GM21619 (cell line): ENCODE measurements at regions not wholly inside any gene's neighbourhood (a gene's known extent, or its start where the extent isn't known, plus 50 kb on each side); places are given as distances from the start of the nearest gene placed in this dataset.
"Not testable (repeated sequence)": the region's sequence is repeated elsewhere in the genome, so short reads cannot be mapped to it uniquely, and the experiment has no call there.

Experiments
- ATAC-seq: cut with Tn5 transposase; IDR thresholded peaks from one replicate; pipeline ENCODE4 v1.9.1; 2021; ENCODE audit not compliant: unreplicated experiment

DNA sequence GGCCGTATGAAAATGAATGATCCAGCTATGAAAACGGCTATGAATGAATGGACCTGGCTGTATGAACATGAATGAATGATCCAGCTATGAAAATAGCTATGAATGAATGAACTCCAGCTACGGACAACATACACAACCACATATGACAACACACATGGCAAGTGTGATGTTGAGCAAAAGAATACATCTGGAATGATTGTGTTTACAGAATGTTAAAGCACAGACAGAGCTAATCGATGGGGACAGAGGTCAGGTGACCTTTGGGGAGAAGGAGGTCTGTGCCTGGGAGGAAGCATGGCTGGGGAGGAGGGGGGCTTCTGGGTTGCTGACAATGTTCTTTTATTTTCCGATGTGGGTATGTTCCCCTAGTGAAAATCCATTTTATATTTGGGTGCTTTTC, 174.0 kb upstream of the WSCD1 start:
- no peak for ATAC-seq

DNA sequence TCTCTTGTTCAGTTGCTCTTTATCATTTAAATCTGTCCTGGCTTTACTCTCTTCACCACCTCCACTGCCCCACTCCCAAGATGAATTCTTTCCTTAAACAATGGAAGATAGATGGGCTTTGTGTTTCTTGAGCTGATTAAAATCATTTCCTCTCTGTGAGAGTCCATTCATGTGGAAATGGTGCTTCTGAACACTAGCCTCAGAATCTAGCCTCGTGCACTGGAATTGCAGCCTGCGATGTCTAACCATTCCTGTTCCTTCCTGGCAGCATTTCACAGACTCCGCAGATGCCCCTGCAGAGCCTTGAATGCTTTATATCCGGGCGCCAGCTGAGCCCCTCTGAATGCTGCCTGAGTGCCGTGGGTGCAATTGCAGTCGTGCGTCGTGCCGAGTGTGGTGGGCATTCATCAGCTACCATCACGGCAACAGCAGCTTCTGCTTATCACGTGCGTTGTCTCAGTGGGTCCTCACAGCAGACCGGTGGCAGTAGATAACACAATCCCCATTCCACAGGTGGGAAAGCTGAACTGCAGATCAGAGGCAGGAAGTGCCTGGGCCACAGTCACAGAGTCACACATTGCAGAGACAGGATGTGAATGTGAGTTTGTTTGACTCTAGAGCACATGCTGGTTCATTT, 172.8 kb upstream of the WSCD1 start:
- ATAC-seq = no peak

DNA sequence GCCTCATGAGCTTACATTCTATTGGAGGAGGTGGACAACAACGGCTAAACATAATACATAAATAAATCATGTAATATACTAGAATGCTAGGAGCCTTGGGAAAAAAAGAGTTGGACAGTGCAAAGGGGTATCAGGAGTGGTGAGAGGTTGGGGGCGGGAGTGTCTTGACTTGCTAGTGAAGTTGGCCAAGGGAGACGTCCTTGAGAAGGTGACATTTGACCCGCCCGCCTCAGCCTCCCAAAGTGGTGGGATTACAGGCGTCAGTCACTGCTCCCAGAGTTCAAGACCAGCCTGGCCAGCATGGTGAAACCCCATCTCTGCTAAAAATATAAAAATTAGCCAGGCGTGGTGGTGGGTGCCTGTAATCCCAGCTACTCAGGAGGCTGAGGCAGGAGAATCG, 172.2 kb upstream of the WSCD1 start:
- ATAC-seq = not testable (repeated sequence)

DNA sequence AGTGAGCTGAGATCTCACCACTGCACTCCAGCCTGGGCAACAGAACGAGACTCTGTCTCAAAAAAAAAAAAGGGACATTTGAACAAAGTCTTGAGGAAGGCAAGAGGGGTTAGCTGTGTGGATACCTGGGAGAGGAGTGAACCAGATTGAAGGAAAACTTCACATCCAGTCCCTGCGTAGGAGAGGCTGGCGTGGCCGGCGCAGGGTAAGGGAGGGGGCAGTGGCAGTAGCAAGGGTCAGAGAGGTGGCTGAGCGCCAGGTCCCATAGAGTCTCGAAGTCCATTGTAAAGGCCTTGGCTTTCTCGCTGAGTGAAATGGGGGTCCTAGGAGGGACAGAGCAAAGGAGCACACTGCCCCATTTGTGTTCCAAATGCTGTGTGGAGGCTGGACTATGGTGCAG, 171.8 kb upstream of the WSCD1 start:
- ATAC-seq = no peak

DNA sequence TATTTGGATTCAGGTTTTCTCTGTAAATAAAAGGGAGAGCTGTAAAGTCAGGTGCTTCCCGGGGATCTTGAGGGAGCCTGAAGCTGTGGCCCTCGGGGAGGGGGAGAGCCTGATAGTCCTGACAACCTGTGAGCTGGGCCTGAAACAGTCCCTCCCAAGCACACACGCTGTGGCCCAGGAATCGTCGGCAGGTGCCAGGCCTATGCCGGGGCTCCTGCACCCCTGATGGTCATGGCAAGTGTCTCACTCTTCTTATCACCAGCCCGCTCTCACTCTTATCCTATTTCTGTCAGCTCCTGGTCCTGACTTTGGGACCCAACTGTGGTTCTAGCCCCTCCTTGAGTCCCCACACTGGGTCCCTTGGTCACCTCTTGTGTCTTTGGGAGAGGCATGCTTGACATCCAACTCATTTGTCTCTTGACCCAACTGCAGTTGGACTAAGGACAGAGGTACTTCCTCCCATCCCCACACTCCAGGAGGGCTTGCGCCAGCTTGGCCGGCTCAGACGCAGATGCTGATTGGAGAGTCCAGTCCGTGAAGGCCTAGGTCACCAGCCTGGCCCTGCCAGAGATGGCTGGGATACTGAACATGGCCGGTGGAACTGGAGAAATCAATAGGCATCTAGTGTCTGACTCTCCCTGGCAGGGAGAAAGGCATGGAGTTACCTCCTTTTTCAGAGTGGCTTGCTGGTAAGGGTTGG, 170.5 kb upstream of the WSCD1 start:
- no peak for ATAC-seq

DNA sequence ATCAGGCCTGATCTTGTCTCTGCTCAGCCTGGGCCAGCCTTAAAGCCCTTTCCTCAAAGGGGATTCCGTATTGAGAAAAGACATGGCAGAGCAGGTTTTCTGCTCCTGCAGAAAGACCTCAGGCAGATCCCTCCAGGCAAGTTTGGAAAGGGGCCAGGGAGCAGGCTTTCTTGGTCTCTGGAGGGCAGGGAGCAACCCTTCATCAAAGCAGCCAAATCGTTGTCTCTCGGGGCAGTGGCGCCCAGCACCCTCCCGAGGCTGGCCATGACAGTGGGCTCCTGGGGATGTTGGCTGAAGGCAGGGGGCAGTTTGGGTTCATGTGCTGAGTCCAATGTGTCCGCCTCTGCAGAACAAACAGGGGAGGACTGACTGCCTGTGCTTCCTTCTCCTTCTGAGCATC, 168.4 kb upstream of the WSCD1 start:
- ATAC-seq = no peak

DNA sequence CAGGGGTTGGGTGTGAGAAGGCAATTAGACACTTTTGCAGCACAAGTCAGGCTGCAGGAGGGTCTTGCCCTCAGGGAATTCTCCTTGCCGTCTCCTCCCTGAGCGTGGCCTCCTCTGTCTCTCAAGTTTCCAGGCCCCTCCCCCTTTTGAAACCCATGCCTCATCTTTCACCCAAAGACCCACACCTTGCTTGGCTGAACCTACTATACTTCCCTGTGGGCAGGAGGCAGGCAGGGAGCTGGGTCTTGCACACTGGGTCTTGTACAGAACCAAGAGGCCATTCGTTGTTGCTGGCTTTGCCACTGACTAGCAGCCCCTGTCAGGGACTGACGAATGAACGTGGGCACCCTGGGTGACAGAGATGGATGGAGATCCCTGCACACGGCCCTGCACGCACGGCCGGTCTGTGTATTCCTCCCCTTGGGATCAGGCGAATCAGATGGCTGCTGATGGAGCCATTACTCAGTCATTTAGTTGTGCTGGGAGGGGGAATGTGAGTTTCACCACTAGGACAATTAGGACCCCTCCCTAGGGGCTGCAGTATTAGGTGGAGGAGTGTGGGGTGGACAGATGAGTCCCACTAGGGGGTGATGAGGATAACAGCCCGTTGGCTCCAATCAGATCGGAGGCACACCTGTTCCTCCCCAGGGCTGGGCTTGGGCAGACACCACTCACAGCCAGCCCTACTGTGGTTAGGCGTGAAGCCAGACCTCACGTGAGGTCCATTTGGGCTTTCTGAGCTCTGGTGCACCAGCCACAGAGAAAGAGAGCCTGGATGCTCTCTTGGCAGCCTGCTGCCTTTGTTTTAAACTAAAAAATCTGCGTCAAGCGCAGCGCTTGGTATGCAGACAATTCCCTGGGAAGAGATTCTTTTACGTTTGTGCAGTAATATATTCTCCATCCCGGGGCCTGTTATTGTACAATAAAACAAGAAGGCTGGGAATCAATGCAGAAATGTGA, 167.7 kb upstream of the WSCD1 start:
- ATAC-seq = no peak

DNA sequence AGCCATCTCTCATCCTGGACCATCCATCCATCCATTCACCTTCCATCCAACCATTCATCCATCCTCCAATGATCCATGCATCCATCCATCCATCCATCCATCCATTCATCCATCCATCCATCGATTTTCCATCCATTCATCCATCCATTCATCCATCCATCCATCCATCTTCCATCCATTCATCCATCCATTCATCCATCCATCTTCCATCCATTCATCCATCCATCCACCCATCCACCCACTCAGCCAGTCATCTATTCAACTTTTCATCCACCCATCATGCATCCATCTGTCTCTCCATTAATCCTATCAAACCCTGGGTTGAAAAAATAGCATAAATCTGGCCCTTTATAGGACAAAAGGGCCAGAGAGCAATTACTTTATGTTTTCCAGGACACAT, 158.3 kb upstream of the WSCD1 start:
- ATAC-seq = no peak

DNA sequence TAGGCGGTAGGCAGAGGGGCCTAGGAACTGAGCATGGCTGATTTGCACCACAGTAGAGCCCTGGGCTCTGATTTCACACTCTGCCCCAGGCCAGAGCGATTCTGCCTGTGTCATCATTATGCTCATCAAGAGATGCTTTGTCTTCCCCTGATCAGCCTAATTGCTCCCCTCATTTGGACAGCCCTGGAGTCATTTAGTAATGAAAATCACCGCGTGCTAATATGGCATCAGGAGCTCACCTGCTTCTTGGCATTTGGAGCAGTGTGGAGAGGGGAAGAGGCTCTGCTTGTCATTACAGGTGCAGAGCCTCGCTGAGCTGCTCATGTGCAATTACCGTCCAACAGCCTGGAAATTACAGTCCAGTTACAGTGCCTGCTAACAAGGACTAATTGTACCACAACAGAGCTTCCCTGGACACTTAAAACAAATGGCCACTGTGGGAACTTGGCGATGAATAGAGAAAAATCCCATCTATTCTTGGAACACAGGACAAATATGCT, 157.1 kb upstream of the WSCD1 start:
- no peak for ATAC-seq

DNA sequence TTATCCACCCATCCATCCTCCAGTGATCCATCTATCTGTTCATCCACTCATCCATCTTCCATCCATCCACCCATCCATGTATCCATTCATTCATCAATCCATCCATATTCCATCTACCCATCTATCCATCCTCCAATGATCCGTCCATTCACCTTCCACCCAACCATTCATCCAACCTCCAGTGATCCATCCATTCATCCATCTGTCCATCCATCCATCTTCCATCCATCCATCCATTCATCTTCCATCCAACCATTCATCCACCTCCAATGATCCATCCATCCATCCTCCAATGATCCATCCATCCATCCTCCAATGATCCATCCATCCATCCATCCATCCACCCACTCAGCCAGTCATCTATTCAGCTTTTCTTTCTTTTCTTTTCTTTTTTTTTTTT, 156.5 kb upstream of the WSCD1 start:
- no peak for ATAC-seq

DNA sequence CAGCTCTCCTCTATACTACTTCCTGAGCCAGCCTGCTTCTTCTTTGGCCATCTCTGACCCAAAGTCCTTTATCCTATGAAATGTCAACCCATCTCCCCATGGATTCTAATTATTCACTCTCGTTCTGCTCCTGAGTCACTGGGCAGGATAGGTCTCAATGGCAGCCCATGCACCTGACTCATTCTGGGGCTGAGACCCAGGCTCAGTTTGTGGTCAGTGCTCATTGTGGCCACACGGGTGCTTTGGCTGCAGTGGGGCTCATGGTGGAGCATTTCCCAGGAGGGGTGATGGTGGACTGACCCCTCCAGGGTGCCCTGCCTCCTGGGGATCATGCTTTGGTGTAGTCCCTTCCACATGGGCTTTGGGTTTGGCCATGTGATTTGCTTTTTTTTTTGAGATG, 154.8 kb upstream of the WSCD1 start:
- no peak for ATAC-seq

DNA sequence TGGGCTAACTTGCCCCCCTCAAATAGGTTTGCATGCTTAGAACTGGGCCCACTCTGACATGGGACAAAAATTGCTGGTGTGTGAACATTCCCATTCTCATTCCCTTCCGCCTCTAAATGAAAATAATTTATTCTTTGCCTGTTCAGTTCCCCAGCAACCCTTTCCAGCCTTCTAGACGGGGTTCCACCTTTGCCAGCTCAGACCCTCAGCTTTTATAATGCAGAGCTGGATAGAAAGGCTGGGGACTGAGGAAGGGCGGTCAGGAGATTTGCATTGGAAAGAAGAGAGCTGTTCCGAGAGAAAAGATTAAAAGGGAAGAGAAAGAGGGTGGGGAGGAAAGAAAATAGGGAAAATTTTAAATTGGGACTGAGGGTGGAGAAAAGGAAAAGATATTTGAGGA, 151.1 kb upstream of the WSCD1 start:
- ATAC-seq = no peak

DNA sequence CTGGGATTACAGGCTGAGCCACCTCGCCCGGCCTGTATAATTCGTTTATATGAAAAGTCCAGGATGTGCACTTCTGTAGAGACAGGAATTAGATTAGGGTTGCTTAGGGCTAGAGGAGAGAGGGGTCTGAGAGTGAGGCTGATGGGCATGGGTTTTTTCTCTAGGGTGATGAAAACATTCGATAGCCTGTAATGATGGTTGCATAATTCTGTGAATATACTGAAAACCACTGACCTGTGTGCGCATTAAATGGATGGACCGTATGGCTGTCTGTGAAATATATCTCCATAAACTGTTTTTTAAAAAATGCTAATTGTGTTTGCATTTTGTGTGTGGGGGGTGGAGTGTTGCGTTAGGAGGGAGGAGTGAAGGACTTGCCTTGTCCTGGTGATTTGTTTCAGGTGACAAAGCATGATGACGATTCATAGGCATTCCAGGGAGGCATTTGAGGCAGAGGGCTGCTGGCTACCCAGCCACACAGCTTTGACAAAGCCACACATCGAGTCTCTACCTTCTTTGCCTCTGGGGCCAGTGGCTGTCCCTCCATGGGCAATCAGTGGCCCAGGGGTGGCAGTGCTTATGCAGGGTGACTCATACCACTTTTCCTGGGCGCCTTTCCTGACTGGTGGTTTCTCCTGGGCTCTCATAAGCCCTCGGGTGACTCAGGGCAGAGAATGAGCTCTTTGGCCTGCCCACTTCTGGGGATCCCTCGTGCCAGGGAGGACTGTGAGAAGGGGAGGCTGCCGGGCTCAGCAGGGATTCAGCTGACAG, 148.5 kb upstream of the WSCD1 start:
- ATAC-seq = no peak

DNA sequence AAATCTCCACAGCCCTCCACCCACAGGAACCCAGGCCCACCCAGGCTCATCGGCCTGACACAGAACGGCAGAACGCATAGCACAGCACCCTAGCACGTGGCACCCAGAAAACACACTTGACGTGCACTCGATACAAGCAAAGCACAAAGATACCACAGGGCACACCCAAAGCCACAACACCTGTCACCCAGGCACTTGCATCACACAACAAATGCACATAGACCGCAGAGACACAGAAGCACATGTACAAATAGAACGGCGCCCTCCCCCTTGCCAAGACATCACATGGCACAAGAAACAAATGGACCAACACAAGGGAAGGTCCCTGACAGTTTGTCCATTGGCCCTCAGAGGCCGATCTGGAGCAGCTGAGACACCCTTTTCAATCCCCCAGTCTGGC, 147.7 kb upstream of the WSCD1 start:
- ATAC-seq = no peak

DNA sequence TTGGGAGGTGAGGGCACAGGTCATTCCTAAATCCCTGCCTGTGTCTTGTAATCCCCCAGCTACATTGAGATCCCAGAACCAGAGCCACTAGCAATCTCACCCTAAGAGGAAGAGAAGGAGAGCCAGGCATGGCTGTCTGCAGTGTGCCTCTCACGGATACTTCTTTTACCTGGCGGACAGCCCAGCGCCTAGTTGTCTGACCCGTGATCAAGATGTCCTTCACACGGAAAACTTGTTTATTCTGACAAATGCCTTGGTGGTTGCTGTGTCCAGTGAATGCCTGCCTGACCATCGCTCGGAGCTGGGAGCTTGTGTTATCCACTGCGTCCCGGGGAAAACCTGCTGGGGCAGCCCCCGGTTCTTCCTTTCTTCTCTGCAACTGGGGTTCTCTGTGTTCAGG, 140.5 kb upstream of the WSCD1 start:
- no peak for ATAC-seq

DNA sequence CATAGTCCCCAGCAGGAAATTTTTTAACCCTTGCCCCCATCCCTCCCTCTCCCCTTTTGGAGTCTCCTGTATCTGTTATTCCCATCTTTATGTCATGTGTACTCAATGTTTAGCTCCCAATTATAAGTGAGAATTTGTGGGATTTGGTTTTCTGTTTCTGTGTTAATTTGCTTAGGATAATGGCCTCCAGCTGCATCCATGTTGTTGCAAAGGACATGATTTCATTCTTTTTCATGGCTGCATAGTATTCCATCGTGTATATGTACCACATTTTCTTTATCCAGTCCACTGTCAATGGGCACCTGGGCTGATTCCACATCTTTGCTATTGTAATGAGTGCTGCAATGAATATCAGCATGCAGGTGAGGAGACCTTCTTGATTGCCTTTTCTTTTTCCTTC, 139.6 kb upstream of the WSCD1 start:
- not testable (repeated sequence) for ATAC-seq

DNA sequence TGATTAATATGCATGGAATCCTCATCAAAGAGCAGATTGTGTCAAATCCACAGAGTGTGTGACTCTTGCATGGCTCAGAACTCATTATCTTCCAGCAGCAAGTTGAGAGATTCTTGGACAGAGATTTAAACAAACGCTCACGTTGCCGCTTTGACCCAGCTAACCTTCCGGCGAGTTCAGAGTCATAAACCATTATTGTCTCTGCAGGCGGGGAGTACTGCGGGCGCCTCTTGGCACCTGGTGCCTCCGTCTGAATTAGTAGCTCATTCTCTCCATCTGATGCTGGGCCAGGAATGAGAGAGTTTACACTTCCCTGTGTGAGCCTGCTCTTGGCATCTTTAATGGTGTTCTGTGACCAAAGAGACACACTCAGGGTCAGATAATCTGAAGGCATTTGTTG, 138.6 kb upstream of the WSCD1 start:
- ATAC-seq = no peak

DNA sequence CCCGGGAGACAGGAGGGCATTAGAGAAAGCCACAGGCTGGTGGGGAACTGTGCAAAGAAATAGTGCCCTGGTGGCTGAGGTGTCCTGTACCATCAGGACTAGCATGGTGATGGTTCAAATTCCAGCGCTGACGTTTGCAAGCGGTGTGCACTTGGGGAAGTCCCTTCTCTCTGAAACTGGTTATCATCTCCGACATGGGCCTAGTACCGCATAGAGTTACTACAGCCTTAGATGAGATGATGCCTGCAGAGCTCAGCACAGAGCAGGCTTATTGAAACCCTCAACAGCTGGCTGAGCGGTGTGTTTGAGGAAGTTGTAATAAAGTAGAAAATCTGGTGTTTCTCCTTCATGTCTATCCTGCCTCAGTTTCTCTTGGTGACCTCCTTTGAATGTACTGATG, 136.7 kb upstream of the WSCD1 start:
- ATAC-seq = no peak

DNA sequence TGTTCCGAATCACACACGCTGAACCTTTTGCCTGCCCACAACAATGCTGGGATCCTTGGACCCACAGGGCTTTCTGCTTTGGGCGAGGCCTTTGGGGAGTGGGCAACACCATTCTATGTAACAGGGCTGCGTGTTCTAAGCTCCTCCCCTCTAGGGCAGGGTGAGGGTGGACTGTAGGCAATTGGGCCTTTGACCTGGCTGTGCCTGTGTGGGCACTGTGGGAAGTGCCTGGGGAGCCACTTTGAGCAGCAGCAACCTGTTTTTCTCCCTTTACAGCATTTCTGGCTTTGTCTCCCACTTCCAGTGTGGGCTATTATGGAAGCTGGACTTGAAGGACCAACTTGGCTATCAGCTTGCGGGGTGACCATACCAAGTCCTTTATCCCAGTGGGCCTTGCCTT, 128.9 kb upstream of the WSCD1 start:
- no peak for ATAC-seq

DNA sequence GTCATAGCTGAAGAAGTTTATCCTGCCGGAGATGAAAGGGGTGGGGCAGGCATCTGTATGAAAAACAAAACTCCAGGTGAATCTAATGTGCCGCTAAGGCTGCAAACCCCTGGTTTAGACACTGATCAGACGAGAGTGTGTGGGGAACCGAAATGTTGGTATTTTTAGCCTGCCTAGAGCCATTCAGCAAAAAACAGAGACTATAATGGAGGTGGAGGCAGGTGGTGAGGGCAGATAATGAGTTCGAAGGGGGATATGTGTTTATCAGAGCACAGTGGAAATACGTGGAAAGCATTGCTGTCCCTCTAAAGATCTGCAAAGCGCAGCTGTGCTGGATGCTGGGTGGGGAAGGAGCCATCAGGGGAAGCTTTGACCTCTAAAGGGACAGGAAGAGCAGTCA, 127.5 kb upstream of the WSCD1 start:
- no peak for ATAC-seq

DNA sequence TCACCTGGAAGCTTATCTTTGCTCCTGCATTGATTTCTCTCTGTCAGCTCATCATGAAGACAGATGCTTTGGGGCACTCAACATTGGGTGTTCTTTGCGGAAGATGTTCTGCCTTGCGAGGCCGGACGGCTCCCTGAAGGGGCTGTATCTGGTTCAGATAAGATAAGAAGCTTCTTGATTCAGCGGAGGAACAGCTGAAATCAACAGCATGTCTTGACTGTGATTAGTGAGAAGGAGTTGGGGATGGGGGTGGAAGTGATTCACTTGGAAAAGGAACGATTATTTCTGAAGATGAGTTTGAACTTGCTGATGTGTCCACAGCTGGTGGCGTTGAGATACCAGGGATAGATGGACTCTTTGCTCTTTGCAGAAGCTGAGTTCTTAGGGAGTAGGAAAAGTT, 126.9 kb upstream of the WSCD1 start:
- no peak for ATAC-seq
